ENCODE measurements at regions not wholly inside any gene's neighbourhood (a gene's known extent, or its start where the extent isn't known, plus 50 kb on each side); places are given as distances from the start of the nearest gene placed in this dataset.
"Not testable (repeated sequence)": the region's sequence is repeated elsewhere in the genome, so short reads cannot be mapped to it uniquely, and the experiment has no call there.

GRCh38 chr5:93682471-93683404 is 58.7 kb downstream of the POU5F2 start:
- 100% methylated on average over 1 of the region's 8 CpGs for WGBS (ENCODE audit: insufficient coverage, insufficient read length)
- H3K27me3 ChIP-seq (ENCODE audit: control insufficient read depth, insufficient read depth, low read length); H3K27ac ChIP-seq (ENCODE audit: low read length); H3K36me3 ChIP-seq (ENCODE audit: control insufficient read depth, insufficient read depth, low read length); H3K9me3 ChIP-seq (ENCODE audit: control insufficient read depth, insufficient read depth, low read length); H3K4me3 ChIP-seq (ENCODE audit: low read length); H3K4me1 ChIP-seq (ENCODE audit: control insufficient read depth, insufficient read depth, low read length); DNase-seq (ENCODE audit: low read depth, low spot score): not testable (repeated sequence)

GRCh38 chr5:93681432-93681831 is 60.0 kb downstream of the POU5F2 start:
- DNase-seq (ENCODE audit: low read depth, low spot score), result no peak
- Histone ChIP-seq H3K4me3 (ENCODE audit: low read length) (no peak overlapping the region), H3K27me3 (ENCODE audit: control insufficient read depth, insufficient read depth, low read length) (no peaks in the 10 kb centered on the region), H3K36me3 (ENCODE audit: control insufficient read depth, insufficient read depth, low read length) (no peaks in the 10 kb centered on the region), H3K27ac (ENCODE audit: low read length) (no peak overlapping the region), H3K9me3 (ENCODE audit: control insufficient read depth, insufficient read depth, low read length) (no peaks in the 10 kb centered on the region), H3K4me1 (ENCODE audit: control insufficient read depth, insufficient read depth, low read length) (peaks cover 1% of the 10 kb centered on the region; the same call in 1 of the 2 replicates)
- no CpG with 5 or more reads among the region's 3 CpGs for WGBS (ENCODE audit: insufficient coverage, insufficient read length)

- DNase-seq (ENCODE audit: low read depth, low spot score), result peak; percentile 33
- Histone ChIP-seq H3K36me3 (ENCODE audit: control insufficient read depth, insufficient read depth, low read length) (no peaks in the 10 kb centered on the region), H3K4me1 (ENCODE audit: control insufficient read depth, insufficient read depth, low read length) (peaks cover 1% of the 10 kb centered on the region; the same call in 1 of the 2 replicates), H3K27me3 (ENCODE audit: control insufficient read depth, insufficient read depth, low read length) (no peaks in the 10 kb centered on the region), H3K27ac (ENCODE audit: low read length) (no peak overlapping the region), H3K4me3 (ENCODE audit: low read length) (no peak overlapping the region), H3K9me3 (ENCODE audit: control insufficient read depth, insufficient read depth, low read length) (no peaks in the 10 kb centered on the region)
- WGBS (ENCODE audit: insufficient coverage, insufficient read length), result no CpG with 5 or more reads among the region's 7 CpGs
Observed at GRCh38 chr5:93677359-93677891, 64.0 kb downstream of the POU5F2 start.

GRCh38 chr5:93676704-93677103 is 64.7 kb downstream of the POU5F2 start:
- no peaks in the 10 kb centered on the region for H3K9me3 ChIP-seq (ENCODE audit: control insufficient read depth, insufficient read depth, low read length)
- H3K4me3 ChIP-seq (ENCODE audit: low read length), result no peak overlapping the region
- no peaks in the 10 kb centered on the region for H3K36me3 ChIP-seq (ENCODE audit: control insufficient read depth, insufficient read depth, low read length)
- H3K4me1 ChIP-seq (ENCODE audit: control insufficient read depth, insufficient read depth, low read length), result peaks cover 1% of the 10 kb centered on the region; the same call in 1 of the 2 replicates
- no peak for DNase-seq (ENCODE audit: low read depth, low spot score)
- no peak overlapping the region for H3K27ac ChIP-seq (ENCODE audit: low read length)
- H3K27me3 ChIP-seq (ENCODE audit: control insufficient read depth, insufficient read depth, low read length), result no peaks in the 10 kb centered on the region
- no CpG with 5 or more reads among the region's 5 CpGs for WGBS (ENCODE audit: insufficient coverage, insufficient read length)

- Histone ChIP-seq H3K4me3 (ENCODE audit: low read length) (no peak overlapping the region), H3K9me3 (ENCODE audit: control insufficient read depth, insufficient read depth, low read length) (no peaks in the 10 kb centered on the region), H3K27me3 (ENCODE audit: control insufficient read depth, insufficient read depth, low read length) (no peaks in the 10 kb centered on the region), H3K36me3 (ENCODE audit: control insufficient read depth, insufficient read depth, low read length) (no peaks in the 10 kb centered on the region), H3K4me1 (ENCODE audit: control insufficient read depth, insufficient read depth, low read length) (peaks cover 1% of the 10 kb centered on the region; the same call in 1 of the 2 replicates), H3K27ac (ENCODE audit: low read length) (no peak overlapping the region)
- DNase-seq (ENCODE audit: low read depth, low spot score), result no peak
- no CpG with 5 or more reads among the region's 1 CpG for WGBS (ENCODE audit: insufficient coverage, insufficient read length)
Observed at GRCh38 chr5:93675460-93676450, 65.6 kb downstream of the POU5F2 start.

- H3K27ac ChIP-seq (ENCODE audit: low read length), result no peak overlapping the region
- H3K27me3 ChIP-seq (ENCODE audit: control insufficient read depth, insufficient read depth, low read length), result no peaks in the 10 kb centered on the region
- peaks cover 1% of the 10 kb centered on the region; the same call in 1 of the 2 replicates for H3K4me1 ChIP-seq (ENCODE audit: control insufficient read depth, insufficient read depth, low read length)
- DNase-seq (ENCODE audit: low read depth, low spot score), result no peak
- WGBS (ENCODE audit: insufficient coverage, insufficient read length), result no CpG with 5 or more reads among the region's 1 CpG
- no peaks in the 10 kb centered on the region for H3K9me3 ChIP-seq (ENCODE audit: control insufficient read depth, insufficient read depth, low read length)
- H3K4me3 ChIP-seq (ENCODE audit: low read length), result no peak overlapping the region
- no peaks in the 10 kb centered on the region for H3K36me3 ChIP-seq (ENCODE audit: control insufficient read depth, insufficient read depth, low read length)
Observed at GRCh38 chr5:93674866-93675459, 66.4 kb downstream of the POU5F2 start.

- DNase-seq (ENCODE audit: low read depth, low spot score), result no peak
- H3K27me3 ChIP-seq (ENCODE audit: control insufficient read depth, insufficient read depth, low read length), result no peaks in the 10 kb centered on the region
- no peaks in the 10 kb centered on the region for H3K9me3 ChIP-seq (ENCODE audit: control insufficient read depth, insufficient read depth, low read length)
- peaks cover 1% of the 10 kb centered on the region; the same call in 1 of the 2 replicates for H3K4me1 ChIP-seq (ENCODE audit: control insufficient read depth, insufficient read depth, low read length)
- H3K36me3 ChIP-seq (ENCODE audit: control insufficient read depth, insufficient read depth, low read length), result no peaks in the 10 kb centered on the region
- no peak overlapping the region for H3K27ac ChIP-seq (ENCODE audit: low read length)
- no CpG with 5 or more reads among the region's 5 CpGs for WGBS (ENCODE audit: insufficient coverage, insufficient read length)
- H3K4me3 ChIP-seq (ENCODE audit: low read length), result no peak overlapping the region
Observed at GRCh38 chr5:93674138-93674537, 67.3 kb downstream of the POU5F2 start.

- Histone ChIP-seq H3K36me3 (ENCODE audit: control insufficient read depth, insufficient read depth, low read length) (no peaks in the 10 kb centered on the region), H3K4me3 (ENCODE audit: low read length) (no peak overlapping the region), H3K27me3 (ENCODE audit: control insufficient read depth, insufficient read depth, low read length) (no peaks in the 10 kb centered on the region), H3K9me3 (ENCODE audit: control insufficient read depth, insufficient read depth, low read length) (no peaks in the 10 kb centered on the region), H3K4me1 (ENCODE audit: control insufficient read depth, insufficient read depth, low read length) (peaks cover 1% of the 10 kb centered on the region; the same call in 1 of the 2 replicates), H3K27ac (ENCODE audit: low read length) (no peak overlapping the region)
- no CpG with 5 or more reads among the region's 4 CpGs for WGBS (ENCODE audit: insufficient coverage, insufficient read length)
- DNase-seq (ENCODE audit: low read depth, low spot score), result no peak
Observed at GRCh38 chr5:93673316-93673954, 68.0 kb downstream of the POU5F2 start.

- no peaks in the 10 kb centered on the region for H3K27me3 ChIP-seq (ENCODE audit: control insufficient read depth, insufficient read depth, low read length)
- H3K9me3 ChIP-seq (ENCODE audit: control insufficient read depth, insufficient read depth, low read length), result no peaks in the 10 kb centered on the region
- no peak overlapping the region for H3K4me3 ChIP-seq (ENCODE audit: low read length)
- no peak overlapping the region for H3K27ac ChIP-seq (ENCODE audit: low read length)
- DNase-seq (ENCODE audit: low read depth, low spot score), result no peak
- no CpG with 5 or more reads among the region's 7 CpGs for WGBS (ENCODE audit: insufficient coverage, insufficient read length)
- H3K4me1 ChIP-seq (ENCODE audit: control insufficient read depth, insufficient read depth, low read length), result no peaks in the 10 kb centered on the region
- H3K36me3 ChIP-seq (ENCODE audit: control insufficient read depth, insufficient read depth, low read length), result no peaks in the 10 kb centered on the region
Observed at GRCh38 chr5:93665648-93666047, 75.8 kb downstream of the POU5F2 start.
